ENCODE measurements at regions not wholly inside any gene's neighbourhood (a gene's known extent, or its start where the extent isn't known, plus 50 kb on each side); places are given as distances from the start of the nearest gene placed in this dataset.

- TF ChIP-seq POLR2A (IDR thresholded peaks at IDR 0.05; ENCODE audit: control extremely low read depth in 1 of 2, low read depth in 2 of 2, low read length in 2 of 2) = no peak
- no peak for TF ChIP-seq CTCF (IDR thresholded peaks at IDR 0.05; ENCODE audit: control extremely low read depth in 1 of 3, insufficient read depth in 1 of 3, low read depth in 1 of 3, low read length in 3 of 3)
- TF ChIP-seq RFX5 (IDR thresholded peaks at IDR 0.05; ENCODE audit: borderline replicate concordance, low read depth, low read length) = no peak
- TF ChIP-seq ZNF274 (IDR thresholded peaks at IDR 0.05; ENCODE audit: borderline replicate concordance, extremely low read depth, low read length) = no peak
- TF ChIP-seq E2F6 (IDR thresholded peaks at IDR 0.05) = no peak
- TF ChIP-seq EZH2 (IDR thresholded peaks at IDR 0.05; ENCODE audit: low read depth, low read length, severe bottlenecking) = no peak
- TF ChIP-seq SUZ12 (IDR thresholded peaks at IDR 0.05; ENCODE audit: low read length) = no peak
- no peak for TF ChIP-seq CBX5 (IDR thresholded peaks at IDR 0.05; ENCODE audit: low read depth, low read length)
These were observed 293.6 kb upstream of the CDH11 start for GRCh38 chr16:65415460-65415859.

Measured in H1 (cell line).